GM11168 (cell line): ENCODE measurements at regions not wholly inside any gene's neighbourhood (a gene's known extent, or its start where the extent isn't known, plus 50 kb on each side); places are given as distances from the start of the nearest gene placed in this dataset.
"Not testable (repeated sequence)": the region's sequence is repeated elsewhere in the genome, so short reads cannot be mapped to it uniquely, and the experiment has no call there.

Source experiments
- in situ Hi-C: fragments of 300-500 bp; cut with MboI; formaldehyde crosslinking; loops from one replicate; pipeline ENCODE4 v1.12.0; 2022; ENCODE audit warnings: low sequenced_read_pairs; ENCODE audit not compliant: unreplicated experiment

- in situ Hi-C loops, result no loop called here
These were observed 71.6 kb downstream of the TFAP2A start for GRCh38 chr6:10343320-10343719.

- in situ Hi-C loops, result no loop called here
These were observed 73.3 kb downstream of the TFAP2A start for GRCh38 chr6:10341605-10342004.

- in situ Hi-C loops, result no loop called here
These were observed 76.7 kb downstream of the TFAP2A start for GRCh38 chr6:10338151-10338550.

- in situ Hi-C loops, result not testable (repeated sequence)
These were observed 77.5 kb downstream of the TFAP2A start for GRCh38 chr6:10337376-10337775.

- in situ Hi-C loops, result no loop called here
These were observed 82.8 kb downstream of the TFAP2A start for GRCh38 chr6:10332111-10332510.

- in situ Hi-C loops, result no loop called here
These were observed 83.4 kb downstream of the TFAP2A start for GRCh38 chr6:10331334-10331968.

- in situ Hi-C loops, result no loop called here
These were observed 84.4 kb downstream of the TFAP2A start for GRCh38 chr6:10330515-10330914.

GRCh38 chr6:10323018-10323417, 91.9 kb downstream of the TFAP2A start:
- in situ Hi-C loops, result no loop called here

- in situ Hi-C loops, result no loop called here
These were observed 94.6 kb downstream of the TFAP2A start for GRCh38 chr6:10320291-10320690.

GRCh38 chr6:10316373-10316721, 98.5 kb downstream of the TFAP2A start:
- in situ Hi-C loops, result no loop called here

GRCh38 chr6:10315658-10316372, 99.1 kb downstream of the TFAP2A start:
- in situ Hi-C loops, result no loop called here

GRCh38 chr6:10315034-10315433, 99.8 kb downstream of the TFAP2A start:
- in situ Hi-C loops, result no loop called here

- in situ Hi-C loops, result no loop called here
These were observed 100.5 kb downstream of the TFAP2A start for GRCh38 chr6:10314163-10314955.

- in situ Hi-C loops, result no loop called here
These were observed 101.1 kb downstream of the TFAP2A start for GRCh38 chr6:10313799-10314162.

GRCh38 chr6:10312445-10312844, 102.4 kb downstream of the TFAP2A start:
- in situ Hi-C loops, result no loop called here

- in situ Hi-C loops, result not testable (repeated sequence)
These were observed 103.1 kb downstream of the TFAP2A start for GRCh38 chr6:10311546-10312405.

- in situ Hi-C loops, result no loop called here
These were observed 104.0 kb downstream of the TFAP2A start for GRCh38 chr6:10310826-10311225.

- in situ Hi-C loops, result no loop called here
These were observed 104.6 kb downstream of the TFAP2A start for GRCh38 chr6:10310330-10310653.

GRCh38 chr6:10309457-10310329, 105.2 kb downstream of the TFAP2A start:
- in situ Hi-C loops, result loop anchor here (10.0 kb wide), 1 partner anchor 1525 kb away; no protein-coding TSS in a partner anchor
